PC-9 (cell line): ENCODE measurements at regions not wholly inside any gene's neighbourhood (a gene's known extent, or its start where the extent isn't known, plus 50 kb on each side); places are given as distances from the start of the nearest gene placed in this dataset.

Source experiments
- BruUV-seq: library from RNA; stranded (reverse); fragments of 400-500 nt; replicated peaks from 2 replicates; lab custom pipeline; 2021; lab: Mats Ljungman, UMichigan
- CTCF ChIA-PET: fragments of 300-600 bp; sonication (Branson Sonifier 250); formaldehyde crosslinking; loops from one replicate; lab custom pipeline; 2022; ENCODE audit warnings: antibody characterized with exemption; lab: Charles Lee
- POLR2A ChIA-PET: fragments of 300-600 bp; sonication (Branson Sonifier 250); formaldehyde crosslinking; loops from one replicate; lab custom pipeline; 2022; ENCODE audit warnings: antibody characterized with exemption; ENCODE audit not compliant: unreplicated experiment; lab: Charles Lee
- DNase-seq, 2 experiments: peaks; one replicate each; pipeline versions ENCODE4 v3.0.0 to v3.0.0-alpha.2; 2015 to 2022; ENCODE audit warnings: mixed read lengths in 1 of 2
- H2AFZ ChIP-seq: fragments of 200-600 bp; sonication (generic); 2 replicates; pipeline ENCODE4 v1.8.1; 2017; ENCODE audit warnings: antibody characterized with exemption
- H3F3A ChIP-seq: fragments of 200-600 bp; sonication (generic); 2 replicates; pipeline ENCODE4 v1.8.1; 2017; ENCODE audit warnings: antibody characterized with exemption, mild to moderate bottlenecking, low read depth; ENCODE audit not compliant: insufficient read depth
- H3K27ac ChIP-seq: fragments of 200-600 bp; sonication (generic); 2 replicates; pipeline ENCODE4 v1.6.1; 2016; ENCODE audit warnings: mixed run types
- H3K27me3 ChIP-seq: fragments of 200-600 bp; sonication (generic); 2 replicates; pipeline ENCODE4 v1.6.1; 2016; ENCODE audit warnings: low read depth, mixed run types; ENCODE audit not compliant: insufficient read depth
- H3K36me3 ChIP-seq: fragments of 200-600 bp; sonication (generic); 2 replicates; pipeline ENCODE4 v1.6.1; 2016; ENCODE audit warnings: low read depth, mixed run types
- H3K4me1 ChIP-seq: fragments of 200-600 bp; sonication (generic); replicated peaks from 2 replicates; pipeline ENCODE4 v1.6.1; 2016; ENCODE audit warnings: mixed run types; ENCODE audit not compliant: insufficient read depth
- H3K4me2 ChIP-seq: fragments of 200-600 bp; sonication (generic); 2 replicates; pipeline ENCODE4 v1.6.1; 2017; ENCODE audit warnings: mixed run types
- H3K4me3 ChIP-seq: fragments of 200-600 bp; sonication (generic); 2 replicates; pipeline ENCODE4 v1.6.1; 2016; ENCODE audit warnings: mixed run types
- H3K79me2 ChIP-seq: fragments of 200-600 bp; sonication (generic); 2 replicates; pipeline ENCODE4 v1.6.1; 2017; ENCODE audit warnings: low read depth, mixed run types
- H3K9me2 ChIP-seq: fragments of 200-600 bp; sonication (generic); 2 replicates; pipeline ENCODE4 v1.8.1; 2017; ENCODE audit warnings: mild to moderate bottlenecking; ENCODE audit not compliant: insufficient read depth
- H3K9me3 ChIP-seq: fragments of 200-600 bp; sonication (generic); 2 replicates; pipeline ENCODE4 v1.8.1; 2016; ENCODE audit warnings: low read depth; ENCODE audit not compliant: insufficient read depth
- H4K20me1 ChIP-seq: fragments of 200-600 bp; sonication (generic); 2 replicates; pipeline ENCODE4 v1.8.1; 2017; ENCODE audit not compliant: insufficient read depth
- EZH2 ChIP-seq: fragments of 200-600 bp; sonication (generic); IDR thresholded peaks from 2 replicates; pipeline ENCODE4 v1.8.0; 2017; ENCODE audit warnings: antibody characterized with exemption, low read depth
- intact Hi-C: fragments of 100-400 bp; cut with micrococcal nuclease; formaldehyde crosslinking; loops from one replicate; pipeline ENCODE4 v1.10.0; 2022; ENCODE audit not compliant: unreplicated experiment
- TF ChIP-seq, protein P1 (sequence below): fragments of 200-600 bp; sonication (generic); conservative IDR thresholded peaks from 2 replicates; pipeline ENCODE4 v1.6.1; 2017; ENCODE audit warnings: mixed run types, antibody characterized with exemption, mild to moderate bottlenecking, moderate library complexity

- TF ChIP-seq, protein P1, sequence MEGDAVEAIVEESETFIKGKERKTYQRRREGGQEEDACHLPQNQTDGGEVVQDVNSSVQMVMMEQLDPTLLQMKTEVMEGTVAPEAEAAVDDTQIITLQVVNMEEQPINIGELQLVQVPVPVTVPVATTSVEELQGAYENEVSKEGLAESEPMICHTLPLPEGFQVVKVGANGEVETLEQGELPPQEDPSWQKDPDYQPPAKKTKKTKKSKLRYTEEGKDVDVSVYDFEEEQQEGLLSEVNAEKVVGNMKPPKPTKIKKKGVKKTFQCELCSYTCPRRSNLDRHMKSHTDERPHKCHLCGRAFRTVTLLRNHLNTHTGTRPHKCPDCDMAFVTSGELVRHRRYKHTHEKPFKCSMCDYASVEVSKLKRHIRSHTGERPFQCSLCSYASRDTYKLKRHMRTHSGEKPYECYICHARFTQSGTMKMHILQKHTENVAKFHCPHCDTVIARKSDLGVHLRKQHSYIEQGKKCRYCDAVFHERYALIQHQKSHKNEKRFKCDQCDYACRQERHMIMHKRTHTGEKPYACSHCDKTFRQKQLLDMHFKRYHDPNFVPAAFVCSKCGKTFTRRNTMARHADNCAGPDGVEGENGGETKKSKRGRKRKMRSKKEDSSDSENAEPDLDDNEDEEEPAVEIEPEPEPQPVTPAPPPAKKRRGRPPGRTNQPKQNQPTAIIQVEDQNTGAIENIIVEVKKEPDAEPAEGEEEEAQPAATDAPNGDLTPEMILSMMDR, result no peak
- no peak for TF ChIP-seq EZH2
- intact Hi-C loops, result no loop called here
- no peaks in the 10 kb centered on the region for H3K36me3 ChIP-seq
Observed at GRCh38 chr12:83739607-83740006, 1052.9 kb downstream of the TMTC2 start.

DNA sequence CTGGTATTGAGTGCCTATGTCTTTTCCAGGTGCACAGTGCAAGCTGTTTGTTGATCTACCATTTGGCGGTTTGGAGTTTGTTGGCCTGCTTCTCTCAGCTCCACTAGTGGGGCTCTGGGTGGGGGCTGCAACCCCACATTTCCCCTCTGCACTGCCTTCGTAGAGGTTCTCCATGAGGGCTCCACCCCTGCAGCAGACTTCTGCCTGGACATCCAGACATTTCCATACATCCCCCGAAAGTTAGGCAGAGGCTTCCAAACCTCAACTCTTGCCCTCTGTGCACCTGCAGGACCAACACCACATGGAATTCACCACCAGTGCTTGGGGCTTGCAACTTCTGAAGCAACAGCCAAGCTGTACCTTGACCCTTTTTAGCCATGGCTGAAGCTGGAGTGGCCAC is 1024.1 kb downstream of the TMTC2 start:
- Histone ChIP-seq H3K9me3 (no peaks in the 10 kb centered on the region), H2AFZ (no peak overlapping the region), H3K4me1 (no peaks in the 10 kb centered on the region), H3K4me3 (no peak overlapping the region), H3K79me2 (no peaks in the 10 kb centered on the region), H3K4me2 (no peak overlapping the region), H3K27ac (no peak overlapping the region), H3K9me2 (no peaks in the 10 kb centered on the region), H3K27me3 (no peaks in the 10 kb centered on the region), H4K20me1 (no peaks in the 10 kb centered on the region), H3K36me3 (no peaks in the 10 kb centered on the region), H3F3A (no peaks in the 10 kb centered on the region)
- ChIA-PET POLR2A (no interaction called here), CTCF (no interaction called here)
- intact Hi-C loops, result no loop called here
- TF ChIP-seq, protein P1, result no peak
- no peak for TF ChIP-seq EZH2
- DNase-seq, result no peak
- no TSS peak for BruUV-seq

More at GRCh38 chr12:83739607-83740006, 1052.9 kb downstream of the TMTC2 start:
- H3K9me2 ChIP-seq, result no peaks in the 10 kb centered on the region
- no peaks in the 10 kb centered on the region for H3K4me1 ChIP-seq
- no peak overlapping the region for H3K4me3 ChIP-seq
- BruUV-seq, result no TSS peak
- no peak overlapping the region for H3K4me2 ChIP-seq
- no peaks in the 10 kb centered on the region for H3K27me3 ChIP-seq
- H3K79me2 ChIP-seq, result no peaks in the 10 kb centered on the region
- POLR2A ChIA-PET, result no interaction called here
- H3F3A ChIP-seq, result no peaks in the 10 kb centered on the region
- no peaks in the 10 kb centered on the region for H3K9me3 ChIP-seq
- no peaks in the 10 kb centered on the region for H4K20me1 ChIP-seq
- no peak overlapping the region for H2AFZ ChIP-seq
- no peak for DNase-seq
- CTCF ChIA-PET, result no interaction called here
- no peak overlapping the region for H3K27ac ChIP-seq

DNA sequence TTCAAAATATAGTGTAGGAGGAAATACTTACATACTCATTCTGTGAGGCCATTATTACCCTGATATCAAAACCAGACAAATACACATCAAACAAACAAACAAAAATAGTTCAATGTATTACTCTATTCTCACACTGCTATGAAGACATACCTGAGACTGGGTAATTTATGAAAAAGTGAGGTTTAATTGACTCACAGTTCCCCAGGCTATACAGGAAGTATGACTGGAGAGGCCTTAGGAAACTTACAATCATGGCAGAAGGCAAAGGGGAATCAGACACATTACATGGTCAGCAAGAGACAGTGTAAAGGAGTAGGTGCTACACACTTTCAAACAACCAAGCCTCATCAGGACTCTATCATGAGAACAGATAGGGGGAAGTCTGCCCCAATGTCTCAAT is 1023.2 kb downstream of the TMTC2 start:
- no peak overlapping the region for H3K4me3 ChIP-seq

More for the DNA sequence above, 1023.2 kb downstream of the TMTC2 start:
- no peaks in the 10 kb centered on the region for H3K9me3 ChIP-seq
- no peaks in the 10 kb centered on the region for H3K36me3 ChIP-seq
- POLR2A ChIA-PET, result no interaction called here
- BruUV-seq, result no TSS peak
- TF ChIP-seq EZH2, result no peak
- TF ChIP-seq, protein P1, result no peak
- no peaks in the 10 kb centered on the region for H4K20me1 ChIP-seq
- no peak overlapping the region for H2AFZ ChIP-seq
- no peaks in the 10 kb centered on the region for H3K4me1 ChIP-seq
- H3K27me3 ChIP-seq, result no peaks in the 10 kb centered on the region
- intact Hi-C loops, result no loop called here
- no peak for DNase-seq
- H3F3A ChIP-seq, result no peaks in the 10 kb centered on the region
- CTCF ChIA-PET, result no interaction called here
- H3K4me2 ChIP-seq, result no peak overlapping the region
- H3K27ac ChIP-seq, result no peak overlapping the region
- no peaks in the 10 kb centered on the region for H3K79me2 ChIP-seq
- H3K9me2 ChIP-seq, result no peaks in the 10 kb centered on the region
